ENCODE measurements at regions not wholly inside any gene's neighbourhood (a gene's known extent, or its start where the extent isn't known, plus 50 kb on each side); places are given as distances from the start of the nearest gene placed in this dataset.

DNA sequence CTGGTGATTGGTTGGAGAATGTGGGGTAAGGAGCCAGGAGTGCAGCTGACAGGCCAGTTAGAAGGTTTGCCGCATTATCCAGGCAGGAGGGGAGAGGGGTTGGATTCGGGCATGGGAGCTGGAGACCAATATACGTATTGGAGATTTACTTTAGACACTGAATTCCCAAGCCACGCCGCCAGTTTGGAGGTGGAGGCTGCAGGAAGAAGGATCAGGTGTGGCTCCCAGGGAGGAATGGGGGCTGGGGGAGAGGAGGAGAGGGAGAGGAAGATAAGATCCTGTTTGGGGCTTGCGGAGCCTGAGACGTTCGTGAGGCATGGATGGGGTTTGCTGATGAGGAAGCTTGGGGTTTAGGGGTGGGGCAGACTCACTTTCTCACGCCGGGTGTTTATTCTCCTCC is 155.1 kb upstream of the IGSF21 start:
- TF ChIP-seq SNAI2 (CRISPR knock-in tag; IDR thresholded peaks at IDR 0.05), result no peak
- TF ChIP-seq, protein P1, sequence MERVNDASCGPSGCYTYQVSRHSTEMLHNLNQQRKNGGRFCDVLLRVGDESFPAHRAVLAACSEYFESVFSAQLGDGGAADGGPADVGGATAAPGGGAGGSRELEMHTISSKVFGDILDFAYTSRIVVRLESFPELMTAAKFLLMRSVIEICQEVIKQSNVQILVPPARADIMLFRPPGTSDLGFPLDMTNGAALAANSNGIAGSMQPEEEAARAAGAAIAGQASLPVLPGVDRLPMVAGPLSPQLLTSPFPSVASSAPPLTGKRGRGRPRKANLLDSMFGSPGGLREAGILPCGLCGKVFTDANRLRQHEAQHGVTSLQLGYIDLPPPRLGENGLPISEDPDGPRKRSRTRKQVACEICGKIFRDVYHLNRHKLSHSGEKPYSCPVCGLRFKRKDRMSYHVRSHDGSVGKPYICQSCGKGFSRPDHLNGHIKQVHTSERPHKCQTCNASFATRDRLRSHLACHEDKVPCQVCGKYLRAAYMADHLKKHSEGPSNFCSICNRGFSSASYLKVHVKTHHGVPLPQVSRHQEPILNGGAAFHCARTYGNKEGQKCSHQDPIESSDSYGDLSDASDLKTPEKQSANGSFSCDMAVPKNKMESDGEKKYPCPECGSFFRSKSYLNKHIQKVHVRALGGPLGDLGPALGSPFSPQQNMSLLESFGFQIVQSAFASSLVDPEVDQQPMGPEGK (CRISPR knock-in tag; IDR thresholded peaks at IDR 0.05; ENCODE audit: borderline replicate concordance), result no peak
- TF ChIP-seq, protein P2, sequence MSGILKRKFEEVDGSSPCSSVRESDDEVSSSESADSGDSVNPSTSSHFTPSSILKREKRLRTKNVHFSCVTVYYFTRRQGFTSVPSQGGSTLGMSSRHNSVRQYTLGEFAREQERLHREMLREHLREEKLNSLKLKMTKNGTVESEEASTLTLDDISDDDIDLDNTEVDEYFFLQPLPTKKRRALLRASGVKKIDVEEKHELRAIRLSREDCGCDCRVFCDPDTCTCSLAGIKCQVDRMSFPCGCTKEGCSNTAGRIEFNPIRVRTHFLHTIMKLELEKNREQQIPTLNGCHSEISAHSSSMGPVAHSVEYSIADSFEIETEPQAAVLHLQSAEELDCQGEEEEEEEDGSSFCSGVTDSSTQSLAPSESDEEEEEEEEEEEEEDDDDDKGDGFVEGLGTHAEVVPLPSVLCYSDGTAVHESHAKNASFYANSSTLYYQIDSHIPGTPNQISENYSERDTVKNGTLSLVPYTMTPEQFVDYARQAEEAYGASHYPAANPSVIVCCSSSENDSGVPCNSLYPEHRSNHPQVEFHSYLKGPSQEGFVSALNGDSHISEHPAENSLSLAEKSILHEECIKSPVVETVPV (CRISPR knock-in tag; IDR thresholded peaks at IDR 0.05), result no peak
- TF ChIP-seq ESRRG (CRISPR knock-in tag; IDR thresholded peaks at IDR 0.05), result no peak
- no peak for TF ChIP-seq OSR1 (CRISPR knock-in tag; IDR thresholded peaks at IDR 0.05)
- TF ChIP-seq ZFP3 (CRISPR knock-in tag; IDR thresholded peaks at IDR 0.05), result no peak
- TF ChIP-seq ZNF565 (CRISPR knock-in tag; conservative IDR thresholded peaks at IDR 0.05; ENCODE audit: low read depth), result no peak
- TF ChIP-seq, protein P3, sequence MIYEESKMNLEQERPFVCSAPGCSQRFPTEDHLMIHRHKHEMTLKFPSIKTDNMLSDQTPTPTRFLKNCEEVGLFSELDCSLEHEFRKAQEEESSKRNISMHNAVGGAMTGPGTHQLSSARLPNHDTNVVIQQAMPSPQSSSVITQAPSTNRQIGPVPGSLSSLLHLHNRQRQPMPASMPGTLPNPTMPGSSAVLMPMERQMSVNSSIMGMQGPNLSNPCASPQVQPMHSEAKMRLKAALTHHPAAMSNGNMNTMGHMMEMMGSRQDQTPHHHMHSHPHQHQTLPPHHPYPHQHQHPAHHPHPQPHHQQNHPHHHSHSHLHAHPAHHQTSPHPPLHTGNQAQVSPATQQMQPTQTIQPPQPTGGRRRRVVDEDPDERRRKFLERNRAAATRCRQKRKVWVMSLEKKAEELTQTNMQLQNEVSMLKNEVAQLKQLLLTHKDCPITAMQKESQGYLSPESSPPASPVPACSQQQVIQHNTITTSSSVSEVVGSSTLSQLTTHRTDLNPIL (CRISPR knock-in tag; IDR thresholded peaks at IDR 0.05; ENCODE audit: low read depth), result no peak
- TF ChIP-seq PPARA (CRISPR knock-in tag; IDR thresholded peaks at IDR 0.05; ENCODE audit: borderline replicate concordance), result no peak
- no peak for TF ChIP-seq TCF4 (CRISPR knock-in tag; IDR thresholded peaks at IDR 0.05; ENCODE audit: borderline replicate concordance)
- TF ChIP-seq CSDC2 (CRISPR knock-in tag; IDR thresholded peaks at IDR 0.05), result no peak
- no peak for TF ChIP-seq ZC3H10 (CRISPR knock-in tag; IDR thresholded peaks at IDR 0.05)
